ENCODE measurements at regions not wholly inside any gene's neighbourhood (a gene's known extent, or its start where the extent isn't known, plus 50 kb on each side); places are given as distances from the start of the nearest gene placed in this dataset.

DNA sequence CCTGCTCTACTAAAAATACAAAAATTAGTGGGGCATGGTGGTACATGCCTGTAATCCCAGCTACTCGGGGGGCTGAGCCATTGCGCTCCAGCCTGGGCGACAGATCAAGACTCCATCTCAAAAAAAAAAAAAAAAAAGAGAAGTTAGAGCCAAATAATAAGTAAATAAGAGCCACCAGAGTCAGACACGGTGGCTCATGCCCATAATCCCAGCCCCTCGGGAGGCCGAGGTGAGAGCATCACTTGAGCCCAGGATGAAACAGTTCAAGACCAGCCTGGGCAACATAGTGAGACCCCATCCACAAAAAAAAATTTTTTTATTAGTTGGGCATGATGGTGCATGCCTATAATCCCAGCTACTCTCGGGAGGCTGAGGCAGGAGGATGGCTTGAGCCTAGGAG is 85.8 kb upstream of the LARP1 start:
- Histone ChIP-seq H3K4me3 (no peak overlapping the region), H3K36me3 (no peaks in the 10 kb centered on the region), H3K27ac (no peak overlapping the region), H3K9me3 (peaks cover 0 to 22% (median 5%) of the 10 kb centered on the region in 3 donors), H3K4me1 (no peaks in the 10 kb centered on the region), H3K27me3 (no peaks in the 10 kb centered on the region)
- TF ChIP-seq, protein P1, sequence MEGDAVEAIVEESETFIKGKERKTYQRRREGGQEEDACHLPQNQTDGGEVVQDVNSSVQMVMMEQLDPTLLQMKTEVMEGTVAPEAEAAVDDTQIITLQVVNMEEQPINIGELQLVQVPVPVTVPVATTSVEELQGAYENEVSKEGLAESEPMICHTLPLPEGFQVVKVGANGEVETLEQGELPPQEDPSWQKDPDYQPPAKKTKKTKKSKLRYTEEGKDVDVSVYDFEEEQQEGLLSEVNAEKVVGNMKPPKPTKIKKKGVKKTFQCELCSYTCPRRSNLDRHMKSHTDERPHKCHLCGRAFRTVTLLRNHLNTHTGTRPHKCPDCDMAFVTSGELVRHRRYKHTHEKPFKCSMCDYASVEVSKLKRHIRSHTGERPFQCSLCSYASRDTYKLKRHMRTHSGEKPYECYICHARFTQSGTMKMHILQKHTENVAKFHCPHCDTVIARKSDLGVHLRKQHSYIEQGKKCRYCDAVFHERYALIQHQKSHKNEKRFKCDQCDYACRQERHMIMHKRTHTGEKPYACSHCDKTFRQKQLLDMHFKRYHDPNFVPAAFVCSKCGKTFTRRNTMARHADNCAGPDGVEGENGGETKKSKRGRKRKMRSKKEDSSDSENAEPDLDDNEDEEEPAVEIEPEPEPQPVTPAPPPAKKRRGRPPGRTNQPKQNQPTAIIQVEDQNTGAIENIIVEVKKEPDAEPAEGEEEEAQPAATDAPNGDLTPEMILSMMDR (IDR thresholded peaks at IDR 0.05) = no peak
- TF ChIP-seq POLR2A (IDR thresholded peaks at IDR 0.05) = no peak
- intact Hi-C loops (cut with DNase I) = no loop called here
- WGBS, 2 donors = 79 to 87% methylated on average over 7 of the region's 7 CpGs
- DNase-seq = no peak

DNA sequence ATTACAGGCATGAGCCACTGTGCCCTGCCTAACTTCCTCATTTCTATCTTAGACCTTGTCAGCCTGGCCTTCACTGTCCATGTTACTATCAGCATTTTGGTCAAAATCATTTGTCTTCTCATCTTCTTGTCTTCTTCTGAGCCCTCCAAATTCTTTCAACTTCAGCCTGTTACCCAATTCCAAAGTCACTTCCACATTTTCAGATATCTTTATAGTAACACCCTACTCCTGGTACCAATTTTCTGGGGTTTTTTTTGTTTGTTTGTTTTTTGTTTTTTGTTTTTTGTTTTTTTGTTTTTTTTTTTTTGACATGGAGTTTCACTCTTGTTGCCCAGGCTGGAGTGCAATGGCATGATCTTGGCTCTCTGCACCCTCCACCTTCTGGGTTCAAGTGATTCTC is 90.3 kb upstream of the LARP1 start:
- no peak for DNase-seq
- Histone ChIP-seq H3K9me3 (peaks cover 0 to 31% (median 5%) of the 10 kb centered on the region in 3 donors), H3K27me3 (no peaks in the 10 kb centered on the region), H3K36me3 (no peaks in the 10 kb centered on the region), H3K4me3 (no peak overlapping the region), H3K4me1 (no peaks in the 10 kb centered on the region), H3K27ac (no peak overlapping the region)
- intact Hi-C loops (cut with DNase I) = no loop called here
- TF ChIP-seq POLR2A (IDR thresholded peaks at IDR 0.05) = no peak
- TF ChIP-seq, protein P1 (IDR thresholded peaks at IDR 0.05) = no peak

DNA sequence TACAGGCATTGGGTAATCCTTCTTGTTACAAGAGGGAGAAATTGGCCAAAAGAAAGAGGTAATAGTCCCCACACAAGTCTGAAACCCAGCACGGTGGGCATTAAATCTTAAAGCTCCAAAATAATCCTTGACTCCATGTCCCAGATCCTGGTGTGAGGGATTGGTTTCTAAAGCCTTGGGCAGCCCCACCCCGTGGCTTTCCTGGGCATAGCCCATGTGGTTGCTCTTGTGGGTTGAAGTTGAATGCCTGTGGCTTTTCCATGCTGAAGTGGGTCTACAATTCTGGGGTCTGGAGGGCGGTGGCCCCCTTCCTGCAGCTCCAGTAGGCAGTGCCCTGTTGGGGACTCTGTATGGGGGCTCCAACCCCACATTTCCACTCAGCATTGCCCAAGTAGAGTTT is 91.8 kb upstream of the LARP1 start:
- Histone ChIP-seq H3K27ac (no peak overlapping the region), H3K27me3 (no peaks in the 10 kb centered on the region), H3K36me3 (no peaks in the 10 kb centered on the region), H3K4me3 (no peak overlapping the region), H3K9me3 (peaks cover 0 to 26% (median 5%) of the 10 kb centered on the region in 3 donors), H3K4me1 (no peaks in the 10 kb centered on the region)
- 59 to 64% methylated on average over 3 of the region's 3 CpGs for WGBS, 2 donors
- no peak for TF ChIP-seq POLR2A (IDR thresholded peaks at IDR 0.05)
- TF ChIP-seq, protein P1 (IDR thresholded peaks at IDR 0.05) = no peak
- intact Hi-C loops (cut with DNase I) = no loop called here
- DNase-seq = no peak

DNA sequence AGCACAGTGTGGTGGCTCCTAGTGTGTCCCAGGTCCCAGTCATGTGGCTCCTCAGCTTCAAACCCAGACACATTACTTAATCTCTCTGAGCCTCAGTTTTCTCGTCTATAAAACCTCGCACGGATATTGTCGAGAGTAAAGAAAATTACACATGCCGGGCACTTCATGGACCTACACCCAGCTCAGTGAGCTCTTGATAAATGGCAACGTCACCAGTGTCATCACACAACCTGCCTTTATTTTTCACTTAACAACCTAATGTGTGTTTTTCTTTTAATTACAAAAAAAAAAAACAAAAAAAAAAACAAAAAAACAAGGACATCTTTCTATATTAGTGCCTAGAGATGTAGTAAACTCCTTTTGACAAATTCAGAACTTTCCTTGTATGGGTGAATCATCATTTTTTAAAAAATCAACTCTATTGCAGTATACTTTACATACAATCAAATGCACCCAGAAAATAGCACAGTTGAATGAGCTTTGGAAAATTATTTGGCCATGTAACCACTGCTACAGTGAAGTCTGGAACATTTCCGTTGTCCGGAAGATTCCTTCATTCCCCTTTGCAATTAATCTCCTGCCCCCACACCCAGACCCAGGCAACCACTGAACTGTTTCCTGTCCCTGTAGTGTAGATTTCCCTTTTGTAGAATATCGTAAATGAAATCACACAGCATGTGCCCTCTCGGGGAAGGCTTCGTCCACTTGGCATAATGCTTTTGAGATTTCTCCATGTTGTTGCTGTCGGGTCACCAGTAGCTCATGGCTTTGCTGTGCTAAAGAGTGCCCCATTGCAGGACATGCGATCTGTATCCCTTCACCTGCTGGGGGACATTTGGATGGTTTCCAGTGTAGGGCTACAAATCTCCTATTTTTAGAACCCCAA is 100.4 kb upstream of the LARP1 start:
- Histone ChIP-seq H3K9me3 (no peaks in the 10 kb centered on the region), H3K4me1 (peaks cover 0 to 14% (median 9%) of the 10 kb centered on the region in 3 donors), H3K36me3 (no peaks in the 10 kb centered on the region), H3K4me3 (peak overlapping the region in 1 of 4 donors; percentile 3), H3K27ac (no peak overlapping the region), H3K27me3 (no peaks in the 10 kb centered on the region)
- intact Hi-C loops (cut with DNase I) = loop anchor here (5.0 kb wide), 1 partner anchor 158 kb away; no protein-coding TSS in a partner anchor
- no peak for DNase-seq
- no peak for TF ChIP-seq POLR2A (IDR thresholded peaks at IDR 0.05)
- TF ChIP-seq, protein P1 (IDR thresholded peaks at IDR 0.05) = no peak
- WGBS, 2 donors = 58 to 67% methylated on average over 13 of the region's 13 CpGs

DNA sequence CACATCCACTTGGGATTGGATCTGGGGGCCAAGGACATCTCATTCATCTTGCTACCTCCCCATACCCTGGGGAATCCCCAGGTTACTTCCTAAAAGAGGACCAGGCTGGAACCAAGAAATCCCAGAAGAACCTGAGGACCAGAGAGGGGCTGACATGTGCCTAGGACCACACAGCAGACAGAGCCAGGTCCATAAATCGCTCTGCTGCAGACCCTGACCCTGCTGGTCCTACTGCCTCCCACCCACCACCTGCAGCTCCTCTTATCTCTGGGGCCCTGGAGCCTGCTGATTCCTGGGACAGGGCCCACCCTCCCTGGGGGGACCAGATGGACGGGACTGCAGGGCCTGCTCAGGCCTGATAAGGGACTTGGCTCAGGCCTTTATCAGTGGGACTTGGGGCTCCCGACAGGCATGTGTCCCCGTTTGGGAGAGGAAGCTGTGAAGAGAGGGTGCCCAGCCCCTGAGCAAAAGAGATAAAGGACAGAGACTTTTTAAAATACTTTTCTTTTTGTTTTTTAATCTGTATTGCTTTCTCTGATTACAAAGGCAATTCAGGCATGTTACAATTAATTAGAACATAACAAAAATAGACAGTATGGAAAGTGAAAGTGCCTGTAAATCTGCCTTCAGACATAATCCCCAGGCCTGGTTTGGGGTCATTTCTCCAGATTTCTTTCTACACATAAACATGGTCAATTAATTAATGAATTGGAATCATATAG is 101.3 kb upstream of the LARP1 start:
- intact Hi-C loops (cut with DNase I) = loop anchor here (5.0 kb wide), 1 partner anchor 158 kb away; no protein-coding TSS in a partner anchor
- TF ChIP-seq, protein P1 (IDR thresholded peaks at IDR 0.05) = no peak
- no peak for TF ChIP-seq POLR2A (IDR thresholded peaks at IDR 0.05)
- H3K27ac ChIP-seq = no peak overlapping the region
- peaks cover 0 to 14% (median 9%) of the 10 kb centered on the region in 3 donors for H3K4me1 ChIP-seq
- WGBS, 2 donors = 36 to 56% methylated on average over 3 of the region's 4 CpGs
- peak overlapping the region in 1 of 4 donors; percentile 3 for H3K4me3 ChIP-seq
- no peaks in the 10 kb centered on the region for H3K27me3 ChIP-seq
- H3K9me3 ChIP-seq = no peaks in the 10 kb centered on the region
- H3K36me3 ChIP-seq = no peaks in the 10 kb centered on the region
- no peak for DNase-seq

All from esophagus squamous epithelium (tissue), 5 donors.